ENCODE measurements at regions not wholly inside any gene's neighbourhood (a gene's known extent, or its start where the extent isn't known, plus 50 kb on each side); places are given as distances from the start of the nearest gene placed in this dataset.
"Not testable (repeated sequence)": the region's sequence is repeated elsewhere in the genome, so short reads cannot be mapped to it uniquely, and the experiment has no call there.

GRCh38 chr1:148309940-148310500 is 157.9 kb upstream of the NBPF11 start:
- no peak for DNase-seq

- DNase-seq, result peak; percentile 23
Measured at GRCh38 chr1:148308832-148309458, 156.9 kb upstream of the NBPF11 start.

DNA sequence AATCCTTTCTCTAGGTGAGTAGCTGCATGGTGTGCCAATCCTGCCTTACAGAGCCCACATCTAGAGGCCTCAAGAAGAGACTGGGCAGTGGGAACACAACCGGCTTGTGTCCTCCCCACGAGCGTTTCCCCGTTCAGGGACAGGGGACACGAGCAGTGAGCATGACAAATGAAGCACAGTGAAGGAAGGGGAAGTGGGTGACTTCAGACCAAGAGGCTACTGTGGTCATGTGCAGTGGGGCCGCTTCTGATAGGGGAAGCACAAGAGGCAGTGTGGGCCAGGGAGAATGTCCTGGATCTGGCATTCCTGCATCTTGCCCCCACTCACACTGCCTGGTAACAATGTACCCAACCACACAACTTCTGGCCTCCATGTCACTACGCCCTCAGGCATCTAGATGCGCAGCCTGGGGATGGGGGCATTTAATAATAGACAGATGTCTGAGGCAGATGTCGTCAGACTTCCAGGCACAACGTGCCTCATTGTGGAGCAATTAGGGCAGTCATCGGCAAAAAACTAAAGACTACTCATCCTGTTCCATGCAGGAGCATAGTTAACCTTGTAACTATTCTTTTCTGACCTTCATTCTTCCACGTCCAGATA is 155.6 kb upstream of the NBPF11 start:
- DNase-seq, result no peak

GRCh38 chr1:148304935-148305334 is 152.9 kb upstream of the NBPF11 start:
- not testable (repeated sequence) for DNase-seq

DNA sequence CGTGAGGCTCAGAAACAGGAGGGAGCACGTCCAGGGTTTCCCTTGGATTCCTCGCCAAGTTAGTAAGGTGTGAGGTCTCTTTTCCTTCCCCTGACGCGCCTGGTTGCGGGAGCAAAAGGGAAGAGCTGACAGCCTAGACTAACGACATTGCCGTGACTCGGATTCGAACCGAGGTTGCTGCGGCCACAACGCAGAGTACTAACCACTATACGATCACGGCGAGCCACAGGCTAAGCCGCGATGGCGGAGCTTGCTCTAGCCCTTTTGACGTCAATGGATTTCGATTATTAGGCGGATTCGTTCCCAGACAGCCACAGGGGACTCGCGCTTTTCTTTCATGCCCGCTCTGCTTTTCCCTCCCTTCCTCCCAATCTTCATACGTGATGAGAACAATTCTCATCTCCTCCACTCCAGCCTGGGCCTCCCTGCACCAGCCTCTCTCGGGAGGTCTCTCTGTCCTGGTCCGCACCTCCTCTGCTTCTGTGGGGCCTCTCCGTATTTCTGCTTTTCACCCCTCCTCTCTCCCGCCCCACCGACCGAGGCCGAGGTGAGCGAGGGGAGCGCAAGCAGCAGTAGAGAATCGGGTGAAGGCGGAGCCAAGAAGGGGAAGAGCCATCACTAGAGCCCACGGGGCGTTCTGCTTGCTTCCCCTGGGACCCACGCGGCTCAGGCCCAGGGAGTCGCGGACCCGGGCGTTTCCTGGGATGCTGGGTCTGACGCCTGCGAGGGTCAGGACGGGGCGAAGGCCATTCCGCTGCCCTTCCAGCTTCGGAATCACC is 150.7 kb upstream of the NBPF11 start:
- DNase-seq, result not testable (repeated sequence)

- DNase-seq, result not testable (repeated sequence)
Measured at GRCh38 chr1:148297852-148298251, 145.8 kb upstream of the NBPF11 start.

- DNase-seq, result no peak
Measured at GRCh38 chr1:148296511-148296910, 144.4 kb upstream of the NBPF11 start.

DNA sequence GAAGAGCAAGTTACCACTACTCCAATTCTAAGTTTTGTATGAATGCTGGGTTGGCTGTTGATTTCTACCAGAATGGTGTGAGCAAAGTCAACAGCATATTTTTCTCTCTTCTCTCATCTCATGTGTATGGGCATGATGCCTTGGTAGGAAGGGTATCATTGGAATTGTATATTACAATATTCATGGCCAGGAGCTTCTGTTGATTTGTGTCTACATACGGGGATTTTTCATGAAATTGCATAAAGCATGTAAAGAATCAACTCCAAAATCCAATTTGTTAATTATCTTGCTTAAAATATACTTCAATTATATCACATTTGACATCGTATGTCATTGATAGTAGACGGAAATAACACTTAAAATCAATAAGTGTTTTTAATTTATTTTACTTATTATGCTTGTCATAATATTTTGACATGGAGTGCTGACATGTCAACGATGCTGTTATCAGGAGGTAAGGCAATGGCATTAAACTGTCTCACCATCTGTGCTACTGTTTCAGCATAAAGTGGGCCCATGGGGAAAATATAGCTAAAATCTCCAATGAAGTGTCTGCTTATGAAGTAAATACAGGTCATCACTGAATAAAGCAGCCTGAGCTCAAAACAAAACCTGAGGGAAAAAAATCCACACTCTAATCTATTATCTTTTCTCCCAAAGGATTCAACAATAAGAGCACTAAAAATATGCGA is 142.2 kb upstream of the NBPF11 start:
- DNase-seq, result no peak

DNA sequence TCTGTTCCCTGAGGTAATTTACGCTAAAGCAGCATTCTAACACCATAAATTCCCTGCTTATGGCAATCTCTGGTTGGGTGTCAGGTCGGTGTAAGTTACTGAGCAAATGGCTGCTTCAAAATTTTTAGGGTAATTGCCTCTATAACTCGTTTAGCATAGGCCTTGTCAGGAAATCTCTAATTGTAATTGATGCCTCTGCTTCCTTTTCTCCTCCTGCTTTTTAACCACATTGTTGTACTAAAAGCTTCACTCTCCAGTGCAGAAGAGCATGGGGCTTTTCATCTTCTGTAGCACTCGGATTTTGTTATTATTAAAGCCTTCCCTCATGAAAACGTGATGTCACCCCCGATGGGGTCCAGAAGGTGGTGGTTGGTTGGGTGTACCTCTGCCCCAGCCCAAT is 141.6 kb upstream of the NBPF11 start:
- no peak for DNase-seq

DNA sequence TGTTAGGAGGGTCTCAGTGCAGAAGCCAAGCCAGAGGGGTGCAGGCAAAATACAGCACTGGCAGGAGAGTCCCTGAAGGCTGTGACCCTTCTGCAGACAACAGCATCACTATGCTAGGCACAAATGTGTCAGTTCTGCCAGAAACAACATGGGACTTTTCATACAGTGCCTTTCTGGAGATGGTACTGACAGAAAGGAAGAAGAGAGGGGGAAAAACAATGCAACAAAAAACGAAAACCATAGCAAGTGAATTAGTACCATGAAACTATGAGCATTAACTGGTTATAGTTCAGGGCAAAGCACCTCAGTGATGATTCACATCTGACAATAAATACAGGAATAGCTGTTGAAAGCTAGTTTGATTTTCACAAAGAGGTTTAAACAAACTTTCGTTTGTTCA is 140.8 kb upstream of the NBPF11 start:
- no peak for DNase-seq

GRCh38 chr1:148290881-148291280 is 138.8 kb upstream of the NBPF11 start:
- peak; percentile 8 for DNase-seq

- DNase-seq, result no peak
Measured at GRCh38 chr1:148289647-148290046, 137.6 kb upstream of the NBPF11 start.

GRCh38 chr1:148285946-148286345 is 133.9 kb upstream of the NBPF11 start:
- not testable (repeated sequence) for DNase-seq

- not testable (repeated sequence) for DNase-seq
Measured at GRCh38 chr1:148280831-148281572, 128.9 kb upstream of the NBPF11 start.

DNA sequence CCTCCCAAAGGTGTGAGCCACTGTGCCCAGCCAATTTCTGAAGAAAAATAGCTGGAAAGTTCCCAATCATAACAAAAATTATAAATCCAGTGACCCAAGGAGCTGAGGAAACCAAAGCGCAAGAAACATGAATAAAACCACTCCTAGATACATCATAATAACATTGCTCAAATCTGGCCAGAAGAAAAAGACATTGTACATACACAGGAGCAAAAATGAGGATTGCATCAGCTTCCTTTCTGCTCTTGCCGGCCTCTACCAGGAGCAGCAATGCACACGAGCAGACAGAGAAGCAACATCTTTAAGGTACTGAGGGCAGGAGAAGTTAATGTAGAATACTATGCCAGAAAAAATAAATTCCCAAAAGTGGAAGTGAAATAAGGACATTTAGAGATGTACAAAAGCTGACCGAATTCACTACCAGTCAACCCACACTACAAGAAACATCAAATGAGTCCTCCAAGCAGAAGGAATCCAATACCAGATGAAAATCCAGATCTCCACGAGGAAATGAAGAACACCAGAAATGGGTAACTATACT is 127.0 kb upstream of the NBPF11 start:
- peak; percentile 10 for DNase-seq

DNA sequence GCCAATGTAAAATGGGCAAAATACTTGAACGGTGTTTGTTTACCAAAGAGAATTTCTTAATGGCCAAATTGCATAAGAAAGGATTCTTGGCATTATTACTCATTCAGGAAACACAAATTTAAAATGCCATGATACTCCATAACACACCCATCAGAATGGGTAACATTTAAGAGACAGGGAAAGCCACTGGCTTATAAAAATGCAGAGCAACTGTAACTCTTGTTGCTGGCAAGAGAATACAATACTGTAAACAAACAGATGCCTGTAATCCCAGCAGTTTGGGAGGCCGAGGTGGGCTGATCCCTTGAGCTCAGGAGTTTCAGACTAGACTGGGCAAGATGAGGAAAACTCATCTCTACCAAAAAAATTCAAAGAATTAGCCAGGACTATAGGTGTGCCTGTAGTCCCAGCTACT is 125.8 kb upstream of the NBPF11 start:
- peak; percentile 51 for DNase-seq

DNA sequence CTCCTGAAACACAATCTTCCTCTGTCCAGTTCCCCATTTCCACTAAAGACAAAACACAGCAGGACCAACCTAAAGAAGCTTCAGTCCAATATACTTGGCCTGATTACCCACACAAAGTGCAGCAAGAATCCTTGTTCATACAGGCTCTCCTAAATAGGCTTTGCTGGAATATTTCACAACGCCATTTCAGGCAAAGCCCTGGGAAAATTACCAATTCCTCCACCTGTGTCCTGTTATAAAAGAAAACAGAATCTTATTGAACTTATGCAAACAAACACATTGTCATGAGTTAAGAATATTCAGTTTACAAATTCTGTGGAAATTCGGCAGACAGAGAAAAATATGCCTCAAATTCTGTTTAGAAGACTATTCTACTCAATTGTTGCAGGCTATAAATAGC is 115.0 kb upstream of the NBPF11 start:
- not testable (repeated sequence) for DNase-seq

DNA sequence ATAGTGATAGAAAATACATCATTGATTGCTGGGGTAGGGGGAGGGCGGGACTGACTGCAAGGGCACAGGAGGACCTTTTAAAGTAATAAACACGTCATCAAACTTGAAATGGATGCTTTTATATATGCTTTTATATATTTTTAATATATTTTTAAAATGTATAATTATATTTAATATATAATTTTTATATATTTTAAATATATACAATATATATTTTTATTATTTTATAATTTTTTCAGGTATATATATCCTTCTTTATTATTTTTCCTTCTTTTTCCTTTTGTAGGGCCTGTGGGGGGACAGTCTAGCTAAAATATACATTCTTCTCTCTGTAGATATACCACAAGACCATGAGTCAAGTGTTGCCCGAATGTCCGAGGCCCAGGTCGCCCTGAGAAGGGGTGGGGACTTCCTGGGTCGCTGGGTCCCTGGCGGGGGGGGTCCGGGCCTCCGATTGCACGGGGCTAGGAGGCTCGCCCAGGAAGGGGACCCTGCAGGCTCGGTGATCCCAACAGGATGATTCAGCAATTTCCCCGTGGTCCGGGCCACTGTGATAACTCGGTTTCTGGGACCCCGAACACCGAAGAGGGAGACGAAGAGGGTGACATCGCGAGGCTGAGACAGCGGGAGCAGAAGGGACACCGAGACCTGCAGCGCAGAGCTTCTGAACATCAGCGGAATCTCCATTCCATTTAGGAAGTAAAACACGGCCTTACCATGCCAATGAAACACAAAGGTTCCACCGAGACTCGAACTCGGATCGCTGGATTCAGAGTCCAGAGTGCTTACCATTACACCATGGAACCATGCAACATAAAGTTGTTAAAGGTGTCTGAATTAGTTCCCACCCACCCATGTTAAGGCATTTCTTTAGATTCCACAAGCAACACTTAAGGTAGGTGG is 112.5 kb upstream of the NBPF11 start:
- DNase-seq, result peak; percentile 84

DNA sequence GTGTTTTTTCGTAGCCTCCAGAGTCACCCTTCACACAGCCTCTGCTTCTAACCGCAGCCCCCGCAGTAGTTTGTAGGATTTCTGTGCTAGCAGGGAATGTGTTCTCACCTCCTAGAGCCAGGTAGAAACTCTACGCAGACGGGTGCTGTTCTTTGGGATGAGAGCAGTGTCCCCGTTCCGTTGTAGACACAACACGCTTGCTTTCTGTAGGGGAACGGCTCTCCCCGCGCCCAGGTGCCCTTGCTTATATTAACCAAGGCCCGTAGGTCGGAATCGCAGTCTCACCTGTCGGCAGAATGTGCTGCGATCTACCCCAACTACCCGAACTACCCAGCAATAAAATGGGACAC is 111.8 kb upstream of the NBPF11 start:
- no peak for DNase-seq

GRCh38 chr1:148263128-148263905 is 111.2 kb upstream of the NBPF11 start:
- DNase-seq, result peak; percentile 77
